IPS-18a (cell line): ENCODE measurements at regions not wholly inside any gene's neighbourhood (a gene's known extent, or its start where the extent isn't known, plus 50 kb on each side); places are given as distances from the start of the nearest gene placed in this dataset.

Experiments
- H3K27ac ChIP-seq: one replicate; pipeline ENCODE4 v1.5.1; 2013; ENCODE audit warnings: low read length
- H3K27me3 ChIP-seq: one replicate; pipeline ENCODE4 v1.6.1; 2013; ENCODE audit warnings: mild to moderate bottlenecking, low read length; ENCODE audit not compliant: control insufficient read depth, insufficient read depth
- H3K36me3 ChIP-seq: one replicate; pipeline ENCODE4 v1.6.1; 2013; ENCODE audit warnings: low read depth, low read length; ENCODE audit not compliant: control insufficient read depth
- H3K4me1 ChIP-seq: one replicate; pipeline ENCODE4 v1.6.1; 2013; ENCODE audit warnings: low read depth, low read length; ENCODE audit not compliant: control insufficient read depth
- H3K4me3 ChIP-seq: one replicate; pipeline ENCODE4 v1.5.1; 2013; ENCODE audit warnings: low read length
- H3K9ac ChIP-seq: one replicate; pipeline ENCODE4 v1.6.1; 2013; ENCODE audit warnings: mild to moderate bottlenecking, low read length, moderate library complexity
- H3K9me3 ChIP-seq: one replicate; pipeline ENCODE4 v1.6.1; 2013; ENCODE audit warnings: low read depth, low read length; ENCODE audit not compliant: control insufficient read depth

DNA sequence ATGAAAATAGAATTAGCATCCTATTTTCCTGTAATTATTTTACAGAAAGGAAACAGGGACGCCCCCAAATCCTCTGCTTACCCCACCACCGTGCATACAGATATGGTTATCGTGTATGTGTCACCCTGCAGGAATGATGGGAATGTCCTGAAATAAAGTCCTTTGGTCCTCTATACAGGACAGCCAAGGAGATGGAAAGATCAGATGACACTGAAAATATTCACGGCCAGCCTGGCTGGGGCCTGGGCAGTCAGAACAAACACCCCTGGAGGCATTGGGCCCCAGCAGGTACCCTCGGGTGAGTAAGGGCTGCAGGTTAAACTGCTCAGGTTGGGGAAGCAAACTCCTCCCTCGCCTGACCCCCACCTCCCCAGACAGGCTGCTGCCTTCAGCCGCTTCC, 368.0 kb downstream of the FOXL1 start:
- H3K36me3 ChIP-seq = no peaks in the 10 kb centered on the region
- H3K9ac ChIP-seq = no peak overlapping the region
- no peak overlapping the region for H3K27ac ChIP-seq
- H3K27me3 ChIP-seq = no peaks in the 10 kb centered on the region
- no peak overlapping the region for H3K4me3 ChIP-seq
- H3K9me3 ChIP-seq = no peaks in the 10 kb centered on the region
- H3K4me1 ChIP-seq = no peaks in the 10 kb centered on the region

DNA sequence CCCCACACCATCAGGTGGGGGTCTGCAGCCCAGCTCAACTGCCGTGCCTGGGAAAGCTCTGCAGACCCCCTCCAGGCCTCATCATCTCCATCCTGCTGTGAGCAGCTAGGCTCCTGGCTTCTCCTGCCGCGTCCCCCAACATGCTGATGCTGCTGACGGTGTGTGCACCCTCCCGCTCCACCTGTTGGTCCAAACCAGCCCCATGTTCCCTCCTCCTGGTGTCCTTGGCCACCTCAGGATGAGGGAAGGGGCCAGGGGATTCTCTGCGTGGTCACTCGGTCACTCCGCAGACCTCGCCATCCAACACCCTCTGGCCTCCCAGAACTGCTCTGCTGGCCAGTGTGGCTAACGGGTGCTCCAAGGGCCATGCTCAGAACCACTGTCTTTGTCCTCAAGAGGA, 368.6 kb downstream of the FOXL1 start:
- Histone ChIP-seq H3K4me1 (no peaks in the 10 kb centered on the region), H3K9ac (no peak overlapping the region), H3K27me3 (no peaks in the 10 kb centered on the region), H3K36me3 (no peaks in the 10 kb centered on the region), H3K4me3 (no peak overlapping the region), H3K27ac (no peak overlapping the region), H3K9me3 (no peaks in the 10 kb centered on the region)

DNA sequence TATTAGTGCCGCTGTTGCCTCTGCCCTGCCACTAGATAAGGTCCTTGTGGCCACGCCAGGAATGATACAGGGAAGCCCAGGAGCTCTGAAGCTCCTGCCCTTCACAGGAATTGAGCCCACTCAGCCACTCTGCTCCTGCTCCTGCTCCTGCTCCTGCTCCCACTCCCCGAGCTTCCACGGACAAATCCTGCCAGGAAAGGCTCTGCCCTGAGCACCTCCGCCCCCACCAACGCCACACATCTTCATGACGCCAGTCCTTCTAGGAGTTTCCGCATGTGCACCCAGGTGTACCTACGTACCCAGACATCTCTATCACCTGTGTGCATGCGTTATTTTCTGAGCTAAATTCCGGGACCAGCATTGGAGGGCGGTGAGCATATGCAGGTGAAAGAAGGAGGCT, 369.1 kb downstream of the C16orf95 start:
- Histone ChIP-seq H3K9ac (no peak overlapping the region), H3K4me1 (no peaks in the 10 kb centered on the region), H3K4me3 (no peak overlapping the region), H3K9me3 (no peaks in the 10 kb centered on the region), H3K36me3 (no peaks in the 10 kb centered on the region), H3K27me3 (no peaks in the 10 kb centered on the region), H3K27ac (no peak overlapping the region)

DNA sequence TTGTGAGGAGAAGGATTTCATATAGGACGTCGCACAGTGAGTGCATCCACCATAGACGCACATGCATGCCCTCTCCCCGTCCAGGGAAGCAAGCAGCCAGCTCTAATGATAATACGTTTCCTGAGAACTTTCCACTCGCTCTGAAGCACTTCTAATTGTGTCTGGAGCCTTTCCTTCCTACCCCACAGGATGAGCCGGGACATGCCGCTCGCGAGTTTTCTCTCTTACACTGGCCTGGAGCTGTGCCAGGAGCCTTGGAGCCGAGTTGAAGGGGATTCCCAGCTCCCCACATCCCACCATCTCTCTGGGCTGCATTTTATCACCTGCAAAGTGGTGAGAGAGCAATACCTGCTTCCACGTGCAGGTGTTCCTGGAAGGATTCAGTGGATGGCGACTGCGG, 368.1 kb downstream of the C16orf95 start:
- Histone ChIP-seq H3K4me3 (no peak overlapping the region), H3K4me1 (peaks cover 5% of the 10 kb centered on the region), H3K27me3 (no peaks in the 10 kb centered on the region), H3K27ac (no peak overlapping the region), H3K9me3 (no peaks in the 10 kb centered on the region), H3K9ac (no peak overlapping the region), H3K36me3 (no peaks in the 10 kb centered on the region)

DNA sequence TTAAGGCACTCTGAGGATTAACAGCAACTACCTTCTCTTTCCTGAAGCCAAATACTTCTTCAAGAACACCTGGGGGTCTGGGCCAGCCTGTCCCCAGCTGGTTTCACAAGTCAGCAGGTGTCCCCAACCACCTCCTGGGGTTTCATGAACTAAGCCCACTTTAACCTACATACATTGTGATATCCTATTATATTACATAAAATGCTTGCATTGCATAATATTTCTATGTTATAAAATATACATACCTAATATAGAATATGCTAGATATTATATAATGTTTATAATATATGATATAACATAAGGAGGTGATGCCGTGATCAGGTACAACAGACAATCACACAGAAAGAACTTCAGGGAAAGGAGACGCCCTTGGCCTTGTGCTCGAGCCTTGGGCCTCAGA, 367.6 kb downstream of the C16orf95 start:
- no peak overlapping the region for H3K27ac ChIP-seq
- H3K4me1 ChIP-seq = peaks cover 5% of the 10 kb centered on the region
- no peak overlapping the region for H3K4me3 ChIP-seq
- H3K36me3 ChIP-seq = no peaks in the 10 kb centered on the region
- no peak overlapping the region for H3K9ac ChIP-seq
- no peaks in the 10 kb centered on the region for H3K27me3 ChIP-seq
- no peaks in the 10 kb centered on the region for H3K9me3 ChIP-seq

DNA sequence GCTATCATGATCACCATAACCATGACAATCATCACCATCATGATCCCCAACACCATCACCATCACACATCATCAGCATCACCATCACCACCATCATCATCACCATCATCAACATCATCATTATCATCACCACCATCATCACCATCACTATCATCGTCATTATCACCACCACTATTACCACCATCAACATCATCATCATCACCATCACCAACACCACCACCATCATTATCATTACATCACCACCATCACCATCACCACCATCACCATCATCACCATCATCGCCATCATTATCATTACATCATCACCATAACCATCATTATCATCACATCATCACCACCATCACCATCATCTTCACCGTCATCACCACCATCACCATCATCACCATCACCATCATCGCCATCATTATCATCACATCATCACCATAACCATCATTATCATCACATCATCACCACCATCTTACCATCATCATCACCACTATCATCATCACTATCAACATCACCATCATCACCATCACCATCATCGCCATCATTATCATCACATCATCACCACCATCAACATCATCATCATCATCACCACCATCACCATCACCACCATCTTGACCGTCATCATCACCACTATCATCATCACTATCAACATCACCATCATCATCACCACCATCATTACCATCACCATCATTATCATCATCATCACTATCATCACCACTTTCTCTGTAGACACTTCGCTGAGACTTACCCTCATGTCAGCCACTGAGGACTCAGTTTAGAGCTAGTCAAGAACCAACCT, 366.0 kb downstream of the C16orf95 start:
- no peak overlapping the region for H3K9ac ChIP-seq
- H3K27ac ChIP-seq = no peak overlapping the region
- peaks cover 5% of the 10 kb centered on the region for H3K4me1 ChIP-seq

DNA sequence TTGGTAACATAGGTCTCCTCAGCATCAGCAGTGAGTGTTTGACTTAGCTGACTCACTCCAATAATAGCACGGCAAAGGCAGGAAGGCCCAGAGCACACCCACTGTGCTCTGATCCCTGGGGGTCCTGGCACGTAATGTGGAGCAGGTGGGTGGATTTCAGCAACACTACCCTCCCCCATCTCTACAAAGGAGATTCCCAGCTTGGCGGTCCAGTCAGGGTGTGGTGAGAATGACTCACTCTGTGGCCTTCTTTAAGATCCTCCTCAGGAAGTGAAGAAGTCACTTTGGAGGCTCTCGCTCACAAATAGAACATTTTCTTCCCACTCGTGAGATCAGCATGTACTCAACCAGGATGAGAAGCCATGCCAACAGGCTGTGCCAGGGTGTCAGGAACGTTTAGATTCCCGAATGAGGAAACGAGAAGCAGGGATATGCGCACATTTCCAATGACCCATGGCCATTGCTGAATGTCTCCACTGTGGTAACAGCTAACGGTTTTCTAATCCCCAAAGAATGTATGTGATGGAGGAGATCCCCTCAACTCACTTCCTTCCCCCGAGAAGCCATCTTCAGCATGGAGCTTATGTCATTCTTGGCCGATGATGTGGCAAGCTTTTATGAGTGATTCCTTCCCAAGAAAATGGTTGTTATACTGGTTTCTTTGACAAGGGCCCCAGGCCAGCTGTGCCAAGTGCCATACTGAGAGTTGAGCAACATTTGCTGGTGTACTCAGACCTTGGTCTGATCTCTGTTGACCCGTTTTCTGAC, 365.2 kb downstream of the C16orf95 start:
- Histone ChIP-seq H3K9me3 (no peaks in the 10 kb centered on the region), H3K9ac (no peak overlapping the region), H3K4me1 (peaks cover 5% of the 10 kb centered on the region), H3K27me3 (no peaks in the 10 kb centered on the region), H3K27ac (no peak overlapping the region), H3K36me3 (no peaks in the 10 kb centered on the region), H3K4me3 (no peak overlapping the region)

More for the DNA sequence above, 366.0 kb downstream of the C16orf95 start:
- H3K4me3 ChIP-seq = no peak overlapping the region
- no peaks in the 10 kb centered on the region for H3K9me3 ChIP-seq
- H3K36me3 ChIP-seq = no peaks in the 10 kb centered on the region
- H3K27me3 ChIP-seq = no peaks in the 10 kb centered on the region

DNA sequence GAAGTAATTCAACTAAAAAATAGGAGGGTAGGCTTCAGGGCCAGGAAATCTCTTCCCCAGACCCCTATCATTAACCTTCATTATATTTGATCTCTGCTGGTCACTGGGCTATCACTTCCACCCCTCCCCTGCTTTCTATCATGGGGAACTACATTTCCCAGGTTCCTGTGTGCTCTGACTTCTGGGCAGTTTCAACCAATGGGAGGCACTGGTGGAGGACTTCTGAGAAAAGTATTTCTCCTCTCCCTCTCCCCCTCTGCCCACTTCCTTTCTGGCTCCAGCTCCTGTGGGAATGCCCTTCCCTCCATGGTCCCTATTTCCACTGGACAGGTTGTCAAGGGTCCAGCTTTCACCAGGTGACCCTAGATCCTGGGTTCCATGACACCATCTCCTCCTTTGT, 364.4 kb downstream of the C16orf95 start:
- Histone ChIP-seq H3K36me3 (no peaks in the 10 kb centered on the region), H3K4me3 (no peak overlapping the region), H3K9ac (no peak overlapping the region), H3K4me1 (peaks cover 5% of the 10 kb centered on the region), H3K27me3 (no peaks in the 10 kb centered on the region), H3K9me3 (no peaks in the 10 kb centered on the region), H3K27ac (no peak overlapping the region)

DNA sequence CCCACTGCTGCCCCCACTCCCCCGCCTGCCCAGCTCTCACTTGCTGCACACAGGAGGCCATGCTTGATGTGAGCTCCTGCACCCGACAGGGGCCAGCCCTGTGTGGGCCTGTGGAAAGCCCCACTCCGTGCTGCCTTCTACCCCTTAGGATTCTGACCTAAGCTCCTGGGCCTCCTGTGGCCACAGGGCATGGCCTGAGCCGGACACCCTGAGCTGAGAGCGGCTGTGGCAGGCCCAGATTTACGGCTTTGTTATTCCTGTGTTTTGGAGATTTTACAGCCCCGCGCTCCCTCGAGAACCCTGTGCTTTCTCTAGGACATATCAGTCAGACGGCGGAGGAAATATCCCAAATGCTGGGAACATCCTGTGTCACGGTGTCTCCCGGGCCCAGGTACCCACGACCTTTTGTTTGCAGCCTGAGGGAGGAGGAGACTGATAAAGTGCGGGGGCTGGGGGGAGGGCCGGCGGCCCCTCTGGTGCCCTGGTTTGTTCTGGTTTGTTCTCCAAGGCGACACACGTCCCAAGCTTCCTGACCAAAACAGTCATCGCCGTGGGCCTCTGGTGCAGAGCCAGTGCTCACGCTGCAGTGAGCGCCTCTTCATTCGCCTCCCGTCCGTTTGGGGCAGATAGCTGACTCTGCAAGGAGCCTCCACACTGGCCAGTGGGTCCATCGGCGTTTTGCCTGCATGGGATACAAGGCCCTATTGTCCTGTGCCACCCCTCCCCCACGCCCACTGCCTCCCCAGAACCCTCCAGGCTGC, 363.4 kb downstream of the C16orf95 start:
- H3K4me3 ChIP-seq = no peak overlapping the region
- H3K4me1 ChIP-seq = peaks cover 5% of the 10 kb centered on the region
- H3K27me3 ChIP-seq = no peaks in the 10 kb centered on the region
- no peaks in the 10 kb centered on the region for H3K36me3 ChIP-seq
- H3K9ac ChIP-seq = no peak overlapping the region
- H3K27ac ChIP-seq = no peak overlapping the region
- H3K9me3 ChIP-seq = no peaks in the 10 kb centered on the region

DNA sequence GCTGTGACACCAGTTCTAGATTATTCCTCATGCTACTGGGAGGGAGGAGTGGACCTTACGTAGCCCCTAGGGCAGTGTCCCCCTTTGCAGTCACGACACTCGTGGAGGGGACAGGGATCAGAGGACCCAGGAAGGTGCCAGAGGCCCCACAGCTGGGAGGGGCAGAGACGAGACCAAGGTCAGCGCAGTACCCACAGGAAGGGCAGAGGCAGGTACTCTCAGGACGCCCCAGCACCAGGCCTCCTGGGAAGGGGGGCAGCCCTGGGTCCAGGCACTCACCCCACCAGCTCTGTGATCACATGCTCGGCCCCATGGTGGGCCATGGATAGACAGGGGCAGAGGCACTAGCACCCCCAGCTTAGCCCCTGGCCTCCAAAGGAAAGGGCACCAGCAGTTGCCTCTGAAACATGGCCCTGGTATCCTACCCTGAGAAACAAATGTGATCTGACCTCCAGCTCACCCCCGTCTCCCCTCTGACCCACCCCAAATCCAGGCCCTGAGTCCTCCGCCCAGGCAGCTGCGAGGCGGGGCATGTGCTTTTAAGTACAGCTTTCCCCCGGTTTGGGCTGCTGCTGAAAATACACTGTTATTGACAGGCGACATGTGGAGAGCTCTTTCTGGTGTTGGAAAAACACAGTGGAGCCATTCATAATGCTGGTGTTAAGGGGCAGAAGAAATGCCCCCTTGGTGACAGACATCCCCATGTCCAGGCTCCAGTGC, 361.9 kb downstream of the C16orf95 start:
- no peaks in the 10 kb centered on the region for H3K27me3 ChIP-seq
- H3K4me3 ChIP-seq = no peak overlapping the region
- no peak overlapping the region for H3K9ac ChIP-seq
- H3K27ac ChIP-seq = no peak overlapping the region
- no peaks in the 10 kb centered on the region for H3K9me3 ChIP-seq
- H3K4me1 ChIP-seq = peaks cover 5% of the 10 kb centered on the region
- no peaks in the 10 kb centered on the region for H3K36me3 ChIP-seq

DNA sequence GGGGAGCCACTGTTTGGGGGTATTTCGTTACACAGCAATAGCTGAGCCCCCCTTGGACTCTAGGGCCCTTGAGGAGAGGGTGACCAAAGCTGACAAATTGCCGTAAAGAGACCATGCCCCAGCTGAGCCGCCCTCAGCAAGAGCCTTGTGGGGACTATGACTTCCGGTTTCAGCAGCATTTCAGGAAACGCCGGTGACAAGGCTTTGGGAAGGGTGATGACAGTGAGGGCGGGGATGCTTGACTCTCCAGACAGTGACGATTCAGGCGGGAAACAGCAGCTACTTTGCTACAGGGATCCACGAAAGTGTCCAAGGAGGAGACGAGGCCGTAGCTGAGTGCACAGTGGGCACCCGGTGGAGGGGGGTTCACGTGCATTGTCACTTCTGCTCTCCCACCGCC, 360.8 kb downstream of the C16orf95 start:
- H3K36me3 ChIP-seq = no peaks in the 10 kb centered on the region
- no peaks in the 10 kb centered on the region for H3K9me3 ChIP-seq
- H3K27ac ChIP-seq = no peak overlapping the region
- H3K27me3 ChIP-seq = no peaks in the 10 kb centered on the region
- no peak overlapping the region for H3K9ac ChIP-seq
- no peak overlapping the region for H3K4me3 ChIP-seq
- peaks cover 5% of the 10 kb centered on the region for H3K4me1 ChIP-seq
